Caco-2 (cell line): ENCODE measurements at regions not wholly inside any gene's neighbourhood (a gene's known extent, or its start where the extent isn't known, plus 50 kb on each side); places are given as distances from the start of the nearest gene placed in this dataset.
"Not testable (repeated sequence)": the region's sequence is repeated elsewhere in the genome, so short reads cannot be mapped to it uniquely, and the experiment has no call there.

Source experiments
- BruUV-seq: library from RNA; stranded (reverse); fragments of 400-500 nt; replicated peaks from 2 replicates; lab custom pipeline; 2021; lab: Mats Ljungman, UMichigan
- CTCF ChIA-PET: fragments of 300-600 bp; sonication (Branson Sonifier 250); formaldehyde crosslinking; loops from one replicate; lab custom pipeline; 2022; ENCODE audit warnings: antibody characterized with exemption; lab: Charles Lee
- POLR2A ChIA-PET: fragments of 300-600 bp; sonication (Branson Sonifier 250); formaldehyde crosslinking; loops from one replicate; lab custom pipeline; 2022; ENCODE audit warnings: antibody characterized with exemption; lab: Charles Lee
- DNase-seq, 2 experiments: peaks; one replicate each; pipeline versions ENCODE4 v3.0.0 to v3.0.0-alpha.2; 2020 to 2022
- H3K27me3 ChIP-seq: replicated peaks from 2 replicates; pipeline ENCODE4 v1.6.0; 2011; ENCODE audit warnings: low read length; ENCODE audit not compliant: control insufficient read depth, insufficient read depth
- H3K36me3 ChIP-seq: 2 replicates; pipeline ENCODE4 v1.5.1; 2011; ENCODE audit warnings: low read length; ENCODE audit not compliant: control insufficient read depth, insufficient read depth
- H3K4me1 ChIP-seq: fragments of 250-450 bp; sonication (Bioruptor Pico); 2 replicates; pipeline ENCODE4 v1.5.1; 2020; ENCODE audit warnings: mild to moderate bottlenecking
- H3K4me3 ChIP-seq: 2 replicates; pipeline ENCODE4 v1.5.1; 2011; ENCODE audit warnings: low read depth, mild to moderate bottlenecking, control low read depth, low read length
- H3K9me3 ChIP-seq: fragments of 250-450 bp; sonication (Bioruptor Pico); 2 replicates; pipeline ENCODE4 v1.5.1; 2020; ENCODE audit warnings: mild to moderate bottlenecking, moderate library complexity
- H3K27ac Mint-ChIP-seq: one replicate; pipeline ENCODE4 v1.8.0; 2022; ENCODE audit warnings: mixed read lengths; ENCODE audit not compliant: unreplicated experiment
- H3K27me3 Mint-ChIP-seq: one replicate; pipeline ENCODE4 v1.8.0; 2022; ENCODE audit warnings: mixed read lengths; ENCODE audit not compliant: insufficient read depth, unreplicated experiment
- H3K36me3 Mint-ChIP-seq: one replicate; pipeline ENCODE4 v1.8.0; 2022; ENCODE audit warnings: mild to moderate bottlenecking, mixed read lengths; ENCODE audit not compliant: insufficient read depth, unreplicated experiment
- H3K4me1 Mint-ChIP-seq: one replicate; pipeline ENCODE4 v1.8.0; 2022; ENCODE audit warnings: low read depth, mixed read lengths; ENCODE audit not compliant: unreplicated experiment
- H3K4me3 Mint-ChIP-seq: one replicate; pipeline ENCODE4 v1.8.0; 2022; ENCODE audit warnings: mild to moderate bottlenecking, moderate library complexity, mixed read lengths; ENCODE audit not compliant: unreplicated experiment
- H3K9me3 Mint-ChIP-seq: one replicate; pipeline ENCODE4 v1.8.0; 2022; ENCODE audit warnings: mixed read lengths; ENCODE audit not compliant: unreplicated experiment
- CTCF ChIP-seq, 2 experiments: fragments of 200-600 bp in 1 of 2; IDR thresholded peaks; 1 replicate in 1 of 2; 2 replicates in 1 of 2; pipeline versions ENCODE4 v1.5.1 to v1.8.0; 2011 to 2022; ENCODE audit warnings: antibody characterized with exemption in 1 of 2, control low read depth in 1 of 2, inconsistent platforms in 1 of 2, low read depth in 1 of 2, low read length in 1 of 2, mild to moderate bottlenecking in 1 of 2, moderate library complexity in 1 of 2; ENCODE audit not compliant: insufficient read depth in 1 of 2, severe bottlenecking in 1 of 2, unreplicated experiment in 1 of 2
- intact Hi-C: fragments of 100-400 bp; cut with micrococcal nuclease; formaldehyde crosslinking; loops from one replicate; pipeline ENCODE4 v1.10.0; 2022; ENCODE audit not compliant: unreplicated experiment

GRCh38 chr13:50544211-50544610 lies 299.3 kb downstream of the DLEU7 start:
- Histone ChIP-seq H3K4me3 (no peak overlapping the region), H3K4me1 (no peaks in the 10 kb centered on the region), H3K27me3 (no peaks in the 10 kb centered on the region), H3K36me3 (no peaks in the 10 kb centered on the region), H3K9me3 (no peaks in the 10 kb centered on the region)
- Mint-ChIP-seq H3K36me3 (no peaks in the 10 kb centered on the region), H3K27me3 (no peaks in the 10 kb centered on the region), H3K4me1 (no peaks in the 10 kb centered on the region), H3K4me3 (no peak overlapping the region), H3K9me3 (no peaks in the 10 kb centered on the region), H3K27ac (no peak overlapping the region)
- BruUV-seq, result no TSS peak
- TF ChIP-seq CTCF (IDR thresholded peaks at IDR 0.05; ENCODE audit: insufficient read depth in 1 of 2, low read depth in 1 of 2, low read length in 1 of 2, severe bottlenecking in 1 of 2, unreplicated experiment in 1 of 2), result no peak
- ChIA-PET CTCF (no interaction called here), POLR2A (no interaction called here)
- intact Hi-C loops, result no loop called here
- no peak for DNase-seq

- H3K4me3 ChIP-seq, H3K27me3 Mint-ChIP-seq, H3K9me3 Mint-ChIP-seq, H3K36me3 Mint-ChIP-seq, H3K4me1 Mint-ChIP-seq, H3K27ac Mint-ChIP-seq, BruUV-seq, DNase-seq, H3K27me3 ChIP-seq, CTCF ChIA-PET, H3K4me1 ChIP-seq, intact Hi-C loops, H3K4me3 Mint-ChIP-seq, H3K36me3 ChIP-seq, H3K9me3 ChIP-seq, POLR2A ChIA-PET: not testable (repeated sequence)
Measured at GRCh38 chr13:50547175-50547574, 296.3 kb downstream of the DLEU7 start.

- Mint-ChIP-seq H3K4me1 (no peaks in the 10 kb centered on the region), H3K27me3 (no peaks in the 10 kb centered on the region), H3K4me3 (no peak overlapping the region), H3K9me3 (no peaks in the 10 kb centered on the region), H3K27ac (no peak overlapping the region), H3K36me3 (no peaks in the 10 kb centered on the region)
- intact Hi-C loops, result no loop called here
- no TSS peak for BruUV-seq
- no peaks in the 10 kb centered on the region for H3K4me1 ChIP-seq
- H3K9me3 ChIP-seq, result no peaks in the 10 kb centered on the region
- H3K27me3 ChIP-seq, result no peaks in the 10 kb centered on the region
- no peaks in the 10 kb centered on the region for H3K36me3 ChIP-seq
- CTCF ChIA-PET, result no interaction called here
- no peak for TF ChIP-seq CTCF (IDR thresholded peaks at IDR 0.05; ENCODE audit: insufficient read depth in 1 of 2, low read depth in 1 of 2, low read length in 1 of 2, severe bottlenecking in 1 of 2, unreplicated experiment in 1 of 2)
- H3K4me3 ChIP-seq, result no peak overlapping the region
- POLR2A ChIA-PET, result no interaction called here
- no peak for DNase-seq
Measured at GRCh38 chr13:50548586-50548985, 294.9 kb downstream of the DLEU7 start.
